CD4-positive, alpha-beta memory T cell (primary cell): ENCODE measurements at regions not wholly inside any gene's neighbourhood (a gene's known extent, or its start where the extent isn't known, plus 50 kb on each side); places are given as distances from the start of the nearest gene placed in this dataset.
"Not testable (repeated sequence)": the region's sequence is repeated elsewhere in the genome, so short reads cannot be mapped to it uniquely, and the experiment has no call there.

Source experiments
- CTCF ChIA-PET: fragments of 350-600 bp; sonication (Branson Sonifier 250); formaldehyde crosslinking; loops from one replicate; lab custom pipeline; 2021; ENCODE audit warnings: inconsistent platforms; ENCODE audit not compliant: partially characterized antibody; lab: Charles Lee
- POLR2A ChIA-PET: fragments of 350-600 bp; sonication (Branson Sonifier 250); formaldehyde crosslinking; loops from one replicate; lab custom pipeline; 2021; ENCODE audit not compliant: partially characterized antibody; lab: Charles Lee
- DNase-seq, 5 donors: peaks; one replicate each; pipeline versions ENCODE4 v3.0.0 to v3.0.0-alpha.2; 2020 to 2022; ENCODE audit warnings: mixed read lengths in 1 of 5
- H3K27ac ChIP-seq: one replicate; pipeline ENCODE4 v1.7.0; 2013; ENCODE audit warnings: low read depth, low read length
- H3K27me3 ChIP-seq: 2 replicates; pipeline ENCODE4 v1.7.0; 2013; ENCODE audit warnings: mild to moderate bottlenecking, low read length, moderate library complexity; ENCODE audit not compliant: insufficient read depth
- H3K36me3 ChIP-seq: 2 replicates; pipeline ENCODE4 v1.7.0; 2013; ENCODE audit warnings: mild to moderate bottlenecking, low read length, moderate library complexity; ENCODE audit not compliant: insufficient read depth
- H3K4me1 ChIP-seq: 2 replicates; pipeline ENCODE4 v1.7.0; 2013; ENCODE audit warnings: mild to moderate bottlenecking, low read length, moderate library complexity; ENCODE audit not compliant: insufficient read depth
- H3K4me3 ChIP-seq, 2 donors: one replicate each; pipeline ENCODE4 v1.7.0; 2013; ENCODE audit warnings: low read length in 2 of 2, mild to moderate bottlenecking in 1 of 2
- H3K9me3 ChIP-seq, 2 donors: one replicate each; pipeline ENCODE4 v1.7.0; 2013; ENCODE audit warnings: low read length in 2 of 2, control low read depth in 1 of 2; ENCODE audit not compliant: control insufficient read depth in 1 of 2
- H3K27ac Mint-ChIP-seq, 7 donors: one replicate each; pipeline ENCODE4 v1.8.0; 2020 to 2021; ENCODE audit warnings: mixed read lengths in 7 of 7, mild to moderate bottlenecking in 6 of 7, inconsistent platforms in 3 of 7, moderate library complexity in 3 of 7
- H3K27me3 Mint-ChIP-seq, 2 donors: one replicate each; pipeline ENCODE4 v1.8.0; 2020 to 2021; ENCODE audit warnings: mixed read lengths in 2 of 2
- H3K36me3 Mint-ChIP-seq, 2 donors: one replicate each; pipeline ENCODE4 v1.8.0; 2020 to 2021; ENCODE audit warnings: mixed read lengths in 2 of 2, inconsistent platforms in 1 of 2, mild to moderate bottlenecking in 1 of 2
- H3K4me1 Mint-ChIP-seq, 4 donors: one replicate each; pipeline ENCODE4 v1.8.0; 2020 to 2021; ENCODE audit warnings: mixed read lengths in 4 of 4, mild to moderate bottlenecking in 1 of 4
- H3K4me3 Mint-ChIP-seq, 8 donors: one replicate each; pipeline ENCODE4 v1.8.0; 2020 to 2021; ENCODE audit warnings: mixed read lengths in 8 of 8, mild to moderate bottlenecking in 7 of 8, moderate library complexity in 6 of 8, inconsistent platforms in 3 of 8
- H3K9me3 Mint-ChIP-seq, 8 donors: one replicate each; pipeline ENCODE4 v1.8.0; 2020 to 2021; ENCODE audit warnings: mixed read lengths in 8 of 8, mild to moderate bottlenecking in 5 of 8, inconsistent platforms in 3 of 8, moderate library complexity in 1 of 8
- intact Hi-C: fragments of 100-400 bp; cut with micrococcal nuclease; formaldehyde crosslinking; loops from one replicate; pipeline ENCODE4 v1.15.1; 2023

GRCh38 chr12:127038761-127039160 lies 1228.2 kb upstream of the TMEM132C start:
- POLR2A ChIA-PET, result no interaction called here

GRCh38 chr12:127041985-127042625 lies 1224.9 kb upstream of the TMEM132C start:
- H3K27ac ChIP-seq, result no peak overlapping the region
- no peaks in the 10 kb centered on the region for H3K4me1 ChIP-seq
- intact Hi-C loops, result no loop called here
- DNase-seq, result no peak
- Mint-ChIP-seq H3K27ac (no peak overlapping the region), H3K4me3 (no peak overlapping the region), H3K9me3 (peaks cover 0 to 3% (median 0%) of the 10 kb centered on the region in 8 donors), H3K4me1 (no peaks in the 10 kb centered on the region), H3K27me3 (peaks cover 4 to 8% of the 10 kb centered on the region in 2 donors), H3K36me3 (no peaks in the 10 kb centered on the region)
- no peaks in the 10 kb centered on the region for H3K27me3 ChIP-seq
- H3K4me3 ChIP-seq, result no peak overlapping the region
- ChIA-PET POLR2A (no interaction called here), CTCF (no interaction called here)
- no peaks in the 10 kb centered on the region for H3K9me3 ChIP-seq
- H3K36me3 ChIP-seq, result no peaks in the 10 kb centered on the region

More at GRCh38 chr12:127038761-127039160, 1228.2 kb upstream of the TMEM132C start:
- Histone ChIP-seq H3K4me1 (no peaks in the 10 kb centered on the region), H3K9me3 (no peaks in the 10 kb centered on the region), H3K36me3 (no peaks in the 10 kb centered on the region), H3K27ac (no peak overlapping the region), H3K4me3 (no peak overlapping the region), H3K27me3 (no peaks in the 10 kb centered on the region)
- H3K9me3 Mint-ChIP-seq, result peaks cover 0 to 4% (median 0%) of the 10 kb centered on the region in 8 donors
- no peak for DNase-seq
- intact Hi-C loops, result no loop called here
- no peaks in the 10 kb centered on the region for H3K36me3 Mint-ChIP-seq
- no peaks in the 10 kb centered on the region for H3K4me1 Mint-ChIP-seq
- H3K27me3 Mint-ChIP-seq, result peaks cover 2 to 8% of the 10 kb centered on the region in 2 donors
- H3K4me3 Mint-ChIP-seq, result no peak overlapping the region
- CTCF ChIA-PET, result no interaction called here
- no peak overlapping the region for H3K27ac Mint-ChIP-seq

DNA sequence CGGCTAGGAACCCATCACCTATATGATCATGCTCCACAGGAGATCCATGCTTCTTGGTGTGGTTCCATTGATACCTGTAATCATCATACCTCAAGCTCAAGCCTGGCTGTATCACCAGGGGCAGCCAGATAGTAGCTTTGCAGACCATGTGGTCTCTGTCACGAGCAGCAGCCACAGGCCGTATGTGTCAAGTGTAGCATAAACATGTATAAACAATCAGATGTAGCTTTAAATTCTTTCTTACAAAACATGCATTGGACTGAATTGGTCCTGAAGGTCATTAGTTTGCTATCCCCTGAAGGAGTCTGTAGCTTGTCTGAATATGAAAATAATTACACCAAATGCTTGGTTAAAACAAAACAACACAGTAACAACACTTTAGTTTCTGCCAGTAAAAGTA lies 1223.2 kb upstream of the TMEM132C start:
- CTCF ChIA-PET, result no interaction called here

GRCh38 chr12:127044836-127045235 lies 1222.1 kb upstream of the TMEM132C start:
- no peaks in the 10 kb centered on the region for H3K4me1 ChIP-seq
- H3K36me3 ChIP-seq, result no peaks in the 10 kb centered on the region
- Mint-ChIP-seq H3K9me3 (peaks cover 0 to 7% (median 3%) of the 10 kb centered on the region in 8 donors), H3K27me3 (peaks cover 4 to 6% of the 10 kb centered on the region in 2 donors), H3K4me3 (no peak overlapping the region), H3K4me1 (no peaks in the 10 kb centered on the region), H3K36me3 (no peaks in the 10 kb centered on the region), H3K27ac (no peak overlapping the region)
- no peak for DNase-seq
- no peak overlapping the region for H3K27ac ChIP-seq
- ChIA-PET POLR2A (no interaction called here), CTCF (no interaction called here)
- H3K9me3 ChIP-seq, result no peaks in the 10 kb centered on the region
- H3K27me3 ChIP-seq, result no peaks in the 10 kb centered on the region
- intact Hi-C loops, result no loop called here
- no peak overlapping the region for H3K4me3 ChIP-seq

More for the DNA sequence above, 1223.2 kb upstream of the TMEM132C start:
- POLR2A ChIA-PET, result no interaction called here
- H3K4me1 ChIP-seq, result no peaks in the 10 kb centered on the region
- Mint-ChIP-seq H3K4me1 (no peaks in the 10 kb centered on the region), H3K27ac (no peak overlapping the region), H3K9me3 (peaks cover 0 to 7% (median 1%) of the 10 kb centered on the region in 8 donors), H3K4me3 (no peak overlapping the region), H3K27me3 (peaks cover 4 to 8% of the 10 kb centered on the region in 2 donors), H3K36me3 (no peaks in the 10 kb centered on the region)
- H3K9me3 ChIP-seq, result no peaks in the 10 kb centered on the region
- no peaks in the 10 kb centered on the region for H3K27me3 ChIP-seq
- no peak for DNase-seq
- H3K4me3 ChIP-seq, result no peak overlapping the region
- intact Hi-C loops, result no loop called here
- H3K27ac ChIP-seq, result no peak overlapping the region
- no peaks in the 10 kb centered on the region for H3K36me3 ChIP-seq

GRCh38 chr12:127046467-127046866 lies 1220.5 kb upstream of the TMEM132C start:
- intact Hi-C loops, result no loop called here
- no peaks in the 10 kb centered on the region for H3K9me3 ChIP-seq
- no peak for DNase-seq
- no peaks in the 10 kb centered on the region for H3K36me3 ChIP-seq
- POLR2A ChIA-PET, result no interaction called here
- peaks cover 0 to 7% (median 2%) of the 10 kb centered on the region in 8 donors for H3K9me3 Mint-ChIP-seq
- H3K36me3 Mint-ChIP-seq, result no peaks in the 10 kb centered on the region
- H3K27me3 Mint-ChIP-seq, result peaks cover 1 to 4% of the 10 kb centered on the region in 2 donors
- CTCF ChIA-PET, result no interaction called here
- no peaks in the 10 kb centered on the region for H3K4me1 ChIP-seq
- H3K4me3 Mint-ChIP-seq, result no peak overlapping the region
- no peaks in the 10 kb centered on the region for H3K4me1 Mint-ChIP-seq
- H3K27ac ChIP-seq, result no peak overlapping the region
- no peak overlapping the region for H3K27ac Mint-ChIP-seq
- H3K4me3 ChIP-seq, result no peak overlapping the region
- H3K27me3 ChIP-seq, result no peaks in the 10 kb centered on the region

- Histone ChIP-seq H3K27me3 (no peaks in the 10 kb centered on the region), H3K4me1 (no peaks in the 10 kb centered on the region), H3K36me3 (no peaks in the 10 kb centered on the region), H3K9me3 (no peaks in the 10 kb centered on the region), H3K4me3 (no peak overlapping the region), H3K27ac (no peak overlapping the region)
- no peak for DNase-seq
- H3K27ac Mint-ChIP-seq, result no peak overlapping the region
- H3K9me3 Mint-ChIP-seq, result peaks cover 0 to 7% (median 1%) of the 10 kb centered on the region in 8 donors
- CTCF ChIA-PET, result no interaction called here
- intact Hi-C loops, result no loop called here
- no peak overlapping the region for H3K4me3 Mint-ChIP-seq
- no peaks in the 10 kb centered on the region for H3K4me1 Mint-ChIP-seq
- peaks cover 2% of the 10 kb centered on the region in 2 donors for H3K27me3 Mint-ChIP-seq
- H3K36me3 Mint-ChIP-seq, result no peaks in the 10 kb centered on the region
- POLR2A ChIA-PET, result no interaction called here
Measured at GRCh38 chr12:127048057-127048456, 1218.9 kb upstream of the TMEM132C start.

DNA sequence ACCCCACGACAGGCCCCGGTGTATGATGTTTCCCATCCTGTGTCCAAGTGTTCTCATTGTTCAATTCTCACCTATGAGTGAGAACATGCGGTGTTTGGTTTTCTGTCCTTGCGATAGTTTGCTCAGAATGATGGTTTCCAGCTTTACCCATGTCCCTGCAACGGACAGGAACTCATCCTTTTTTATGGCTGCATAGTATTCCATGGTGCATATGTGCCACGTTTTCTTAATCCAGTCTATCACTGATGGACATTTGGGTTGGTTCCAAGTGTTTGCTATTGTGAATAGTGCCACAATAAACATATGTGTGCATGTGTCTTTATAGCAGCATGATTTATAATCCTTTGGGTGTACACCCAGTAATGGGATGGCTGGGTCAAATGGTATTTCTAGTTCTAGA lies 1218.4 kb upstream of the TMEM132C start:
- H3K4me1 ChIP-seq, intact Hi-C loops, DNase-seq, H3K27ac ChIP-seq, CTCF ChIA-PET, H3K27me3 ChIP-seq, H3K27me3 Mint-ChIP-seq, H3K27ac Mint-ChIP-seq, POLR2A ChIA-PET, H3K36me3 Mint-ChIP-seq, H3K4me3 ChIP-seq, H3K36me3 ChIP-seq, H3K4me3 Mint-ChIP-seq, H3K4me1 Mint-ChIP-seq, H3K9me3 ChIP-seq, H3K9me3 Mint-ChIP-seq: not testable (repeated sequence)
